K562 (cell line): ENCODE measurements at regions not wholly inside any gene's neighbourhood (a gene's known extent, or its start where the extent isn't known, plus 50 kb on each side); places are given as distances from the start of the nearest gene placed in this dataset.

ENCODE experiments used
- ATAC-seq: fragments of 200-7000 bp; cut with Tn5 transposase; 3 replicates; pipeline ENCODE4 v1.9.1; 2020; ENCODE audit warnings: moderate library complexity
- BruUV-seq: library from RNA; stranded (reverse); fragments of 400-500 nt; replicated peaks from 2 replicates; lab custom pipeline; 2021; lab: Mats Ljungman, UMichigan
- CTCF ChIA-PET: fragments of 300-600 bp; formaldehyde crosslinking; extraction: SDS; loops from one replicate; lab custom pipeline; 2021; ENCODE audit warnings: low intra/inter-chr PET ratio; lab: Yijun Ruan, JAX
- POLR2A ChIA-PET: fragments of 300-600, 350-650 bp; sonication (Branson Sonifier 250); formaldehyde crosslinking; extraction: SDS; loops from one replicate; lab custom pipeline; 2021; ENCODE audit warnings: antibody characterized with exemption, inconsistent platforms; lab: Yijun Ruan, JAX
- DNase-seq, 4 experiments: peaks; one replicate each; pipeline versions ENCODE4 v3.0.0 to v3.0.0-alpha.2; 2011 to 2018; ENCODE audit warnings: low spot score in 3 of 4, mixed read lengths in 3 of 4; ENCODE audit errors: extremely low read depth in 1 of 4
- FAIRE-seq: peaks from 2 replicates; lab custom pipeline; 2011; peaks lifted over from hg19 to GRCh38; lab: Jason Lieb, UNC
- H2AFZ ChIP-seq: 2 replicates; pipeline ENCODE4 v1.6.0; 2011; ENCODE audit warnings: low read depth, low read length, control low read depth, inconsistent platforms
- H3K27ac ChIP-seq: fragments of 200-600 bp; 3 replicates; pipeline ENCODE4 v1.8.0; 2011; ENCODE audit warnings: low read depth, mild to moderate bottlenecking, control low read depth, inconsistent platforms, low read length, moderate library complexity, mixed read lengths; ENCODE audit errors: extremely low read depth
- H3K27me3 ChIP-seq, 2 experiments: fragments of 300-600 bp in 1 of 2; 2 replicates in 1 of 2; 3 replicates in 1 of 2; pipeline versions ENCODE4 v1.6.0 to v1.8.0; 2011; ENCODE audit warnings: inconsistent platforms in 2 of 2, low read length in 2 of 2, mild to moderate bottlenecking in 1 of 2, mixed read lengths in 1 of 2, moderate library complexity in 1 of 2; ENCODE audit not compliant: control insufficient read depth in 2 of 2, insufficient read depth in 2 of 2
- H3K36me3 ChIP-seq: fragments of 300-600 bp; 3 replicates; pipeline ENCODE4 v1.8.0; 2011; ENCODE audit warnings: mild to moderate bottlenecking, low read length, inconsistent platforms; ENCODE audit not compliant: control insufficient read depth, insufficient read depth
- H3K4me1 ChIP-seq, 2 experiments: fragments of 200-600 bp in 1 of 2; replicated peaks in 1 of 2; 2 replicates in 1 of 2; 3 replicates in 1 of 2; pipeline versions ENCODE4 v1.5.1 to v1.8.0; 2011; ENCODE audit warnings: inconsistent platforms in 2 of 2, low read length in 2 of 2, mild to moderate bottlenecking in 1 of 2, mixed read lengths in 1 of 2, moderate library complexity in 1 of 2; ENCODE audit not compliant: control insufficient read depth in 2 of 2, insufficient read depth in 2 of 2
- H3K4me2 ChIP-seq: 2 replicates; pipeline ENCODE4 v1.6.1; 2011; ENCODE audit warnings: low read length, control low read depth, inconsistent platforms, mixed read lengths; ENCODE audit not compliant: insufficient read depth
- H3K4me3 ChIP-seq: fragments of 200-600 bp; sonication (generic), shearing (Covaris generic); 2 replicates; pipeline ENCODE4 v1.5.1; 2016; ENCODE audit warnings: control low read depth, inconsistent platforms
- H3K79me2 ChIP-seq: fragments of 200-600 bp; 3 replicates; pipeline ENCODE4 v1.8.0; 2011; ENCODE audit warnings: low read length, inconsistent platforms; ENCODE audit not compliant: control insufficient read depth, insufficient read depth
- H3K9ac ChIP-seq, 2 experiments: 2 replicates each; pipeline versions ENCODE4 v1.6.0 to v1.6.1; 2011; ENCODE audit warnings: low read depth in 2 of 2, low read length in 2 of 2, control low read depth in 1 of 2, inconsistent platforms in 1 of 2, mild to moderate bottlenecking in 1 of 2, mixed read lengths in 1 of 2; ENCODE audit not compliant: insufficient read depth in 1 of 2
- H3K9me1 ChIP-seq: one replicate; pipeline ENCODE4 v1.6.0; 2011; ENCODE audit warnings: inconsistent platforms, mild to moderate bottlenecking, low read length, moderate library complexity; ENCODE audit not compliant: control insufficient read depth, insufficient read depth
- H3K9me3 ChIP-seq: replicated peaks from 2 replicates; pipeline ENCODE4 v1.5.1; 2011; ENCODE audit warnings: low read depth, low read length, inconsistent platforms; ENCODE audit not compliant: control insufficient read depth, insufficient read depth
- H4K20me1 ChIP-seq: replicated peaks from 2 replicates; pipeline ENCODE4 v1.6.1; 2011; ENCODE audit warnings: low read length, inconsistent platforms, mixed read lengths; ENCODE audit not compliant: control insufficient read depth, insufficient read depth
- BRCA1 ChIP-seq, 2 experiments: fragments of 450-650 bp in 1 of 2; sonication (generic) in 1 of 2; formaldehyde crosslinking in 1 of 2; IDR thresholded peaks; 2 replicates each; pipeline versions ENCODE4 v1.5.0 to v1.6.1; 2017 to 2020; ENCODE audit warnings: mild to moderate bottlenecking in 1 of 2, missing genetic modification reagents in 1 of 2
- CBX5 ChIP-seq: IDR thresholded peaks from 2 replicates; pipeline ENCODE4 v1.6.1; 2014; ENCODE audit warnings: low read depth, borderline replicate concordance
- CBX8 ChIP-seq: fragments of 200-600 bp; sonication (generic); IDR thresholded peaks from 2 replicates; pipeline ENCODE4 v1.6.1; 2012; ENCODE audit warnings: borderline replicate concordance, mixed run types, low read depth, mild to moderate bottlenecking, moderate library complexity, mixed read lengths, low read length, control low read depth, inconsistent platforms; ENCODE audit not compliant: poor library complexity, severe bottlenecking; ENCODE audit errors: extremely low read depth
- CREM ChIP-seq: IDR thresholded peaks from 2 replicates; pipeline ENCODE4 v1.6.1; 2014; ENCODE audit warnings: antibody characterized with exemption, low read depth
- E2F5 ChIP-seq: sonication (generic); formaldehyde crosslinking; IDR thresholded peaks from 2 replicates; pipeline ENCODE4 v1.8.0; 2022; ENCODE audit warnings: mild to moderate bottlenecking, missing genetic modification reagents
- ETS2 ChIP-seq: IDR thresholded peaks from 2 replicates; pipeline ENCODE4 v1.6.1; 2016; ENCODE audit warnings: borderline replicate concordance, missing genetic modification characterization, mild to moderate bottlenecking, moderate library complexity, missing compliant biosample characterization; ENCODE audit not compliant: poor library complexity, severe bottlenecking
- FUS ChIP-seq: fragments of 200-400 bp; formaldehyde crosslinking; optimal IDR thresholded peaks from 2 replicates; pipeline ENCODE3; 2017; ENCODE audit warnings: low read depth, low read length
- IRF2 ChIP-seq: sonication (generic); formaldehyde crosslinking; IDR thresholded peaks from 2 replicates; pipeline ENCODE4 v1.8.1; 2022; ENCODE audit warnings: mild to moderate bottlenecking, missing genetic modification reagents
- MEF2D ChIP-seq: conservative IDR thresholded peaks from 2 replicates; pipeline ENCODE4 v1.6.1; 2016; ENCODE audit warnings: low read depth, missing genetic modification characterization, missing compliant biosample characterization
- PRMT5 ChIP-seq: sonication (generic); formaldehyde crosslinking; IDR thresholded peaks from 2 replicates; pipeline ENCODE4 v1.5.0; 2020; ENCODE audit warnings: missing genetic modification reagents
- RAD51 ChIP-seq: fragments of 450-650 bp; IDR thresholded peaks from 2 replicates; pipeline ENCODE4 v1.7.1; 2016; ENCODE audit warnings: low read depth, mild to moderate bottlenecking, borderline replicate concordance
- TCF7L2 ChIP-seq: fragments of 150-350 bp; IDR thresholded peaks from 2 replicates; pipeline ENCODE4 v1.6.1; 2016; ENCODE audit warnings: low read depth, mild to moderate bottlenecking, low read length, moderate library complexity
- ZBTB26 ChIP-seq: fragments of 450-650 bp; formaldehyde crosslinking; IDR thresholded peaks from 2 replicates; pipeline ENCODE4 v1.4.0; 2022; ENCODE audit warnings: missing genetic modification characterization
- ZNF23 ChIP-seq: fragments of 250-450 bp; sonication (Bioruptor Pico); IDR thresholded peaks from 2 replicates; pipeline ENCODE4 v1.4.0; 2020; ENCODE audit warnings: mild to moderate bottlenecking
- ZNF316 ChIP-seq: fragments of 450-650 bp; IDR thresholded peaks from 2 replicates; pipeline ENCODE4 v1.6.1; 2016
- ZNF436 ChIP-seq: fragments of 250-450, 450-650 bp; sonication (Bioruptor Pico); formaldehyde crosslinking; IDR thresholded peaks from 2 replicates; pipeline ENCODE4 v1.7.0; 2020; ENCODE audit warnings: mild to moderate bottlenecking
- ZNF668 ChIP-seq: fragments of 250-450 bp; sonication (Bioruptor Pico); IDR thresholded peaks from 2 replicates; pipeline ENCODE4 v1.8.0; 2022; ENCODE audit warnings: mild to moderate bottlenecking, inconsistent platforms
- WGBS: fragments of 100-300 bp; shearing (Covaris generic); methylation state at CpG from one replicate; pipeline ENCODE4 v1.1.6; 2016; ENCODE audit warnings: low coverage, mixed read lengths; ENCODE audit not compliant: insufficient coverage; ENCODE audit errors: missing lambda C conversion rate; 5-methylcytosine and 5-hydroxymethylcytosine counted together
- in situ Hi-C: fragments of 300-500 bp; cut with MboI; formaldehyde crosslinking; loops from 4 replicates; pipeline ENCODE4 v1.15.0; 2018; ENCODE audit warnings: inconsistent platforms, mixed read lengths
- intact Hi-C: fragments of 100-400 bp; cut with micrococcal nuclease; formaldehyde crosslinking; loops from 2 replicates; pipeline ENCODE4 v1.14.2; 2022
- TF ChIP-seq, protein P1 (sequence below): fragments of 250-450 bp; sonication (Bioruptor Pico); IDR thresholded peaks from 2 replicates; pipeline ENCODE4 v1.5.1; 2021; ENCODE audit warnings: mild to moderate bottlenecking
- TF ChIP-seq, protein P2 (sequence below), 2 experiments: fragments of 200-800 bp in 1 of 2; sonication (Bioruptor generic) in 1 of 2; sonication (generic) in 1 of 2; formaldehyde crosslinking in 1 of 2; IDR thresholded peaks in 1 of 2; conservative IDR thresholded peaks in 1 of 2; 2 replicates each; pipeline versions ENCODE4 v1.5.0 to v1.6.1; 2016 to 2020; ENCODE audit warnings: missing compliant biosample characterization in 1 of 2, missing genetic modification characterization in 1 of 2, missing genetic modification reagents in 1 of 2

DNA sequence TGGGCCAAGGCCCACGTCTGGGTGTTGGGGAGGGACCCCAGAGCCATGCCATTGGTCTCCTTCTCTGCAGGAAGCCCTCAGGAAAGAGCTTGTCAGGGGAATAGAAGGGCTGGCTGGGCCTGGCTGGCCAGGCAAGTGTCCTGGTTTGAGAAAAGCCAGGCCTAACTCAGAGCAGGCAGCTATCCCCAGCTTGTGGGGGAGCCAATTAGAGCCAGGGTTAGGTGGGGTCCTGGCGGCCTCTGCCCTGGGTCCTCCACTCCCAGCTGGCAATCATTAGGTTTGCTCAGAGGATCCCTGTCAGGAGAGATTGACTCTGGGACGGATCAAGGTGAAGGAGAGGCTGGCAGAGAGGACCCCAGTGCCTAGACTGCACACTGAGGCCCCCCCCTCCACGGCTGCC, 64.8 kb downstream of the PJA1 start:
- Histone ChIP-seq H4K20me1 (no peaks in the 10 kb centered on the region), H3K4me1 (peaks cover 4% of the 10 kb centered on the region in 2 experiments; a peak in 2 of 5 replicates), H3K4me2 (no peak overlapping the region), H3K79me2 (no peaks in the 10 kb centered on the region), H3K9me3 (no peaks in the 10 kb centered on the region), H3K9me1 (no peaks in the 10 kb centered on the region), H2AFZ (no peak overlapping the region), H3K27me3 (no peaks in the 10 kb centered on the region), H3K9ac (no peak overlapping the region), H3K27ac (no peak overlapping the region), H3K4me3 (no peak overlapping the region), H3K36me3 (no peaks in the 10 kb centered on the region)
- DNase-seq (no peak), FAIRE-seq (no peak), ATAC-seq (no peak)
- TF ChIP-seq MEF2D (tag) (no peak), RAD51 (no peak), ZNF316 (no peak), BRCA1 (IDR thresholded peaks at IDR 0.05) (no peak), BRCA1 (CRISPR knock-in tag; IDR thresholded peaks at IDR 0.05) (no peak), TCF7L2 (no peak), ZBTB26 (CRISPR knock-in tag) (no peak), ZNF436 (CRISPR knock-in tag) (no peak), CREM (no peak), CBX8 (no peak), PRMT5 (CRISPR knock-in tag) (no peak), ZNF668 (CRISPR knock-in tag) (no peak), IRF2 (no peak), ZNF23 (no peak), E2F5 (no peak), CBX5 (no peak), FUS (no peak), ETS2 (tag) (no peak)
- TF ChIP-seq, protein P1, sequence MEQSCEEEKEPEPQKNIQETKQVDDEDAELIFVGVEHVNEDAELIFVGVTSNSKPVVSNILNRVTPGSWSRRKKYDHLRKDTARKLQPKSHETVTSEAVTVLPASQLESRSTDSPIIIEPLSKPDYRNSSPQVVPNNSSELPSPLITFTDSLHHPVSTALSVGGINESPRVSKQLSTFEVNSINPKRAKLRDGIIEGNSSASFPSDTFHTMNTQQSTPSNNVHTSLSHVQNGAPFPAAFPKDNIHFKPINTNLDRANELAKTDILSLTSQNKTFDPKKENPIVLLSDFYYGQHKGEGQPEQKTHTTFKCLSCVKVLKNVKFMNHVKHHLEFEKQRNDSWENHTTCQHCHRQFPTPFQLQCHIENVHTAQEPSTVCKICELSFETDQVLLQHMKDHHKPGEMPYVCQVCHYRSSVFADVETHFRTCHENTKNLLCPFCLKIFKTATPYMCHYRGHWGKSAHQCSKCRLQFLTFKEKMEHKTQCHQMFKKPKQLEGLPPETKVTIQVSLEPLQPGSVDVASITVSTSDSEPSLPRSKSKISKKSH (CRISPR knock-in tag) = no peak
- TF ChIP-seq, protein P2, sequence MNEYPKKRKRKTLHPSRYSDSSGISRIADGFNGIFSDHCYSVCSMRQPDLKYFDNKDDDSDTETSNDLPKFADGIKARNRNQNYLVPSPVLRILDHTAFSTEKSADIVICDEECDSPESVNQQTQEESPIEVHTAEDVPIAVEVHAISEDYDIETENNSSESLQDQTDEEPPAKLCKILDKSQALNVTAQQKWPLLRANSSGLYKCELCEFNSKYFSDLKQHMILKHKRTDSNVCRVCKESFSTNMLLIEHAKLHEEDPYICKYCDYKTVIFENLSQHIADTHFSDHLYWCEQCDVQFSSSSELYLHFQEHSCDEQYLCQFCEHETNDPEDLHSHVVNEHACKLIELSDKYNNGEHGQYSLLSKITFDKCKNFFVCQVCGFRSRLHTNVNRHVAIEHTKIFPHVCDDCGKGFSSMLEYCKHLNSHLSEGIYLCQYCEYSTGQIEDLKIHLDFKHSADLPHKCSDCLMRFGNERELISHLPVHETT (CRISPR knock-in tag; conservative IDR thresholded peaks at IDR 0.05 in 1 of 2, IDR thresholded peaks at IDR 0.05 in 1 of 2) = no peak
- ChIA-PET CTCF (no interaction called here), POLR2A (no interaction called here)
- no TSS peak for BruUV-seq
- in situ Hi-C loops (no loop called here), intact Hi-C loops (no loop called here)
- 43% methylated on average over 4 of the region's 4 CpGs for WGBS
